ENCODE measurements at regions not wholly inside any gene's neighbourhood (a gene's known extent, or its start where the extent isn't known, plus 50 kb on each side); places are given as distances from the start of the nearest gene placed in this dataset.

GRCh38 chr2:65739927-65740326 is 307.5 kb upstream of the SPRED2 start:
- Histone ChIP-seq H3K9me3 (ENCODE audit: insufficient read depth, low read depth, low read length) (no peaks in the 10 kb centered on the region), H3K27ac (ENCODE audit: low read depth, low read length) (no peak overlapping the region), H3K4me2 (ENCODE audit: low read length) (no peak overlapping the region), H3K79me2 (ENCODE audit: insufficient read depth, low read length) (no peaks in the 10 kb centered on the region), H2AFZ (ENCODE audit: low read depth, low read length) (no peak overlapping the region), H3K9ac (ENCODE audit: low read length) (no peak overlapping the region), H3K27me3 (ENCODE audit: insufficient read depth, low read length) (peaks cover 11% of the 10 kb centered on the region), H3K4me3 (ENCODE audit: insufficient read depth, low read depth, low read length) (no peak overlapping the region), H4K20me1 (ENCODE audit: insufficient read depth, low read length) (no peaks in the 10 kb centered on the region), H3K4me1 (ENCODE audit: insufficient read depth, low read length) (no peaks in the 10 kb centered on the region), H3K36me3 (ENCODE audit: insufficient read depth, low read length) (no peaks in the 10 kb centered on the region)
- no peaks in the 10 kb centered on the region for H3K36me3 Mint-ChIP-seq (ENCODE audit: low read depth, unreplicated experiment)
- no peak overlapping the region for H3K27ac Mint-ChIP-seq (ENCODE audit: unreplicated experiment)
- no peaks in the 10 kb centered on the region for H3K27me3 Mint-ChIP-seq (ENCODE audit: low read depth, unreplicated experiment)
- peaks cover 2% of the 10 kb centered on the region for H3K9me3 Mint-ChIP-seq (ENCODE audit: unreplicated experiment)
- TF ChIP-seq EZH2 (IDR thresholded peaks at IDR 0.05; ENCODE audit: insufficient read depth, low read length), result no peak
- TF ChIP-seq CTCF (IDR thresholded peaks at IDR 0.05; ENCODE audit: insufficient read depth, low read depth, low read length), result no peak
- H3K4me1 Mint-ChIP-seq (ENCODE audit: low read depth, unreplicated experiment), result peaks cover 1% of the 10 kb centered on the region
- FAIRE-seq (no peak), DNase-seq (ENCODE audit: low read depth) (no peak)
- H3K4me3 Mint-ChIP-seq (ENCODE audit: unreplicated experiment), result no peak overlapping the region

GRCh38 chr2:65737452-65738011 is 305.1 kb upstream of the SPRED2 start:
- no peaks in the 10 kb centered on the region for H3K79me2 ChIP-seq (ENCODE audit: insufficient read depth, low read length)
- H2AFZ ChIP-seq (ENCODE audit: low read depth, low read length), result no peak overlapping the region
- FAIRE-seq, result no peak
- peaks cover 1% of the 10 kb centered on the region for H3K4me1 Mint-ChIP-seq (ENCODE audit: low read depth, unreplicated experiment)
- no peak overlapping the region for H3K4me3 Mint-ChIP-seq (ENCODE audit: unreplicated experiment)
- no peak overlapping the region for H3K9ac ChIP-seq (ENCODE audit: low read length)
- peaks cover 2% of the 10 kb centered on the region for H3K9me3 Mint-ChIP-seq (ENCODE audit: unreplicated experiment)
- no peak overlapping the region for H3K4me2 ChIP-seq (ENCODE audit: low read length)
- peaks cover 7% of the 10 kb centered on the region for H3K27me3 ChIP-seq (ENCODE audit: insufficient read depth, low read length)
- no peak for DNase-seq (ENCODE audit: low read depth)
- no peaks in the 10 kb centered on the region for H3K4me1 ChIP-seq (ENCODE audit: insufficient read depth, low read length)
- TF ChIP-seq CTCF (IDR thresholded peaks at IDR 0.05; ENCODE audit: insufficient read depth, low read depth, low read length) (no peak), EZH2 (IDR thresholded peaks at IDR 0.05; ENCODE audit: insufficient read depth, low read length) (no peak)
- no peaks in the 10 kb centered on the region for H3K9me3 ChIP-seq (ENCODE audit: insufficient read depth, low read depth, low read length)
- H3K27ac Mint-ChIP-seq (ENCODE audit: unreplicated experiment), result no peak overlapping the region
- H3K36me3 Mint-ChIP-seq (ENCODE audit: low read depth, unreplicated experiment), result no peaks in the 10 kb centered on the region
- no peaks in the 10 kb centered on the region for H4K20me1 ChIP-seq (ENCODE audit: insufficient read depth, low read length)
- no peaks in the 10 kb centered on the region for H3K36me3 ChIP-seq (ENCODE audit: insufficient read depth, low read length)
- H3K27ac ChIP-seq (ENCODE audit: low read depth, low read length), result no peak overlapping the region
- H3K4me3 ChIP-seq (ENCODE audit: insufficient read depth, low read depth, low read length), result no peak overlapping the region
- no peaks in the 10 kb centered on the region for H3K27me3 Mint-ChIP-seq (ENCODE audit: low read depth, unreplicated experiment)

GRCh38 chr2:65731476-65731875 is 299.1 kb upstream of the SPRED2 start:
- H3K4me3 Mint-ChIP-seq (ENCODE audit: unreplicated experiment), result no peak overlapping the region
- FAIRE-seq (no peak), DNase-seq (ENCODE audit: low read depth) (no peak)
- no peaks in the 10 kb centered on the region for H3K27me3 Mint-ChIP-seq (ENCODE audit: low read depth, unreplicated experiment)
- Histone ChIP-seq H3K27ac (ENCODE audit: low read depth, low read length) (no peak overlapping the region), H3K79me2 (ENCODE audit: insufficient read depth, low read length) (no peaks in the 10 kb centered on the region), H3K27me3 (ENCODE audit: insufficient read depth, low read length) (no peaks in the 10 kb centered on the region), H3K9me3 (ENCODE audit: insufficient read depth, low read depth, low read length) (no peaks in the 10 kb centered on the region), H3K4me2 (ENCODE audit: low read length) (no peak overlapping the region), H4K20me1 (ENCODE audit: insufficient read depth, low read length) (no peaks in the 10 kb centered on the region), H3K9ac (ENCODE audit: low read length) (no peak overlapping the region), H3K36me3 (ENCODE audit: insufficient read depth, low read length) (no peaks in the 10 kb centered on the region), H3K4me3 (ENCODE audit: insufficient read depth, low read depth, low read length) (no peak overlapping the region), H2AFZ (ENCODE audit: low read depth, low read length) (no peak overlapping the region), H3K4me1 (ENCODE audit: insufficient read depth, low read length) (no peaks in the 10 kb centered on the region)
- no peaks in the 10 kb centered on the region for H3K36me3 Mint-ChIP-seq (ENCODE audit: low read depth, unreplicated experiment)
- H3K4me1 Mint-ChIP-seq (ENCODE audit: low read depth, unreplicated experiment), result no peaks in the 10 kb centered on the region
- no peaks in the 10 kb centered on the region for H3K9me3 Mint-ChIP-seq (ENCODE audit: unreplicated experiment)
- H3K27ac Mint-ChIP-seq (ENCODE audit: unreplicated experiment), result no peak overlapping the region
- no peak for TF ChIP-seq CTCF (IDR thresholded peaks at IDR 0.05; ENCODE audit: insufficient read depth, low read depth, low read length)
- TF ChIP-seq EZH2 (IDR thresholded peaks at IDR 0.05; ENCODE audit: insufficient read depth, low read length), result no peak
